ENCODE measurements at regions not wholly inside any gene's neighbourhood (a gene's known extent, or its start where the extent isn't known, plus 50 kb on each side); places are given as distances from the start of the nearest gene placed in this dataset.

DNA sequence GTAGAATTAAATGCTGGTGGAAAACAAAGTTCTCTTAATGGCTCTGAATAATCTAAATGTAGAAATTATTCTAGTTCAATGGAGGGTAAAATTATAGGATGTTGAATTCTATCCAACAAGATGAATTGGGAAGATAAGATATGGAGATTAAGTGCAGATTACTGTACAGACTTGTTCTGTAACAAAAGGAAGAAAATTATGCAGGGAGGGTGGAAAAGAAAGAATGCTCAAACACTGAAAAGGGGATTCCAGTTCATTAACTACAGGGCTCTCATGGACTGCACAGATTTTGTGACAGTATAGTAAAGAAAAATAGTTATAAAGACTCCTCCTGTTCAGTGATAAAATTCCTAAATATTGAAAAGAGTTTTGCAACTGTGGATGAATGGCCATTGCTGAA is 1794.0 kb upstream of the PCDH7 start:
- no peak for DNase-seq (ENCODE audit: low read depth)
- H3K27me3 ChIP-seq (ENCODE audit: control insufficient read depth, insufficient read depth, low read length): no peaks in the 10 kb centered on the region
- H3K36me3 ChIP-seq (ENCODE audit: control insufficient read depth, insufficient read depth, low read length): no peaks in the 10 kb centered on the region
- H3K4me3 ChIP-seq (ENCODE audit: low read depth, low read length): no peak overlapping the region
- TF ChIP-seq, protein P1, sequence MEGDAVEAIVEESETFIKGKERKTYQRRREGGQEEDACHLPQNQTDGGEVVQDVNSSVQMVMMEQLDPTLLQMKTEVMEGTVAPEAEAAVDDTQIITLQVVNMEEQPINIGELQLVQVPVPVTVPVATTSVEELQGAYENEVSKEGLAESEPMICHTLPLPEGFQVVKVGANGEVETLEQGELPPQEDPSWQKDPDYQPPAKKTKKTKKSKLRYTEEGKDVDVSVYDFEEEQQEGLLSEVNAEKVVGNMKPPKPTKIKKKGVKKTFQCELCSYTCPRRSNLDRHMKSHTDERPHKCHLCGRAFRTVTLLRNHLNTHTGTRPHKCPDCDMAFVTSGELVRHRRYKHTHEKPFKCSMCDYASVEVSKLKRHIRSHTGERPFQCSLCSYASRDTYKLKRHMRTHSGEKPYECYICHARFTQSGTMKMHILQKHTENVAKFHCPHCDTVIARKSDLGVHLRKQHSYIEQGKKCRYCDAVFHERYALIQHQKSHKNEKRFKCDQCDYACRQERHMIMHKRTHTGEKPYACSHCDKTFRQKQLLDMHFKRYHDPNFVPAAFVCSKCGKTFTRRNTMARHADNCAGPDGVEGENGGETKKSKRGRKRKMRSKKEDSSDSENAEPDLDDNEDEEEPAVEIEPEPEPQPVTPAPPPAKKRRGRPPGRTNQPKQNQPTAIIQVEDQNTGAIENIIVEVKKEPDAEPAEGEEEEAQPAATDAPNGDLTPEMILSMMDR (IDR thresholded peaks at IDR 0.05; ENCODE audit: insufficient read depth, low read length, poor library complexity, severe bottlenecking): no peak

DNA sequence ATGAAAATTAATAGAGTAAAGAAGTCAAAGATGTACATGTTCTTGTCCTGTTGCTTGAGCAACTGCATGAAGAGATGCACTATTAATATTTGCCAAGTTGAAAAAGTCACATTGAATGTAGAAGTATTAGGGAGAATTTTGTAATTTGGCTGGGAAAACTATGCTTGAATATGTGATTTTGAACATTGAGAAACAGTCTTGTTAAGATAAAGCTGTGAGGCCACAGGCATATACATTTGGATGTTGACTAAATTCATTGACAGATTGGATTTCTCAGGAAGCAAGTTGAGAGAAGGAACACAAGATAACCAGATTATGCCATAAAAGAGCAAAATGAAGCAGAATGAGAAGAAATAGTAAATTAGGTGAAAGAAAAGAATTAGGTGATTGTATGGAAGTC is 1777.5 kb upstream of the PCDH7 start:
- H3K27me3 ChIP-seq (ENCODE audit: control insufficient read depth, insufficient read depth, low read length): no peaks in the 10 kb centered on the region
- no peak overlapping the region for H3K4me3 ChIP-seq (ENCODE audit: low read depth, low read length)
- DNase-seq (ENCODE audit: low read depth): no peak
- H3K36me3 ChIP-seq (ENCODE audit: control insufficient read depth, insufficient read depth, low read length): no peaks in the 10 kb centered on the region
- TF ChIP-seq, protein P1 (IDR thresholded peaks at IDR 0.05; ENCODE audit: insufficient read depth, low read length, poor library complexity, severe bottlenecking): no peak

DNA sequence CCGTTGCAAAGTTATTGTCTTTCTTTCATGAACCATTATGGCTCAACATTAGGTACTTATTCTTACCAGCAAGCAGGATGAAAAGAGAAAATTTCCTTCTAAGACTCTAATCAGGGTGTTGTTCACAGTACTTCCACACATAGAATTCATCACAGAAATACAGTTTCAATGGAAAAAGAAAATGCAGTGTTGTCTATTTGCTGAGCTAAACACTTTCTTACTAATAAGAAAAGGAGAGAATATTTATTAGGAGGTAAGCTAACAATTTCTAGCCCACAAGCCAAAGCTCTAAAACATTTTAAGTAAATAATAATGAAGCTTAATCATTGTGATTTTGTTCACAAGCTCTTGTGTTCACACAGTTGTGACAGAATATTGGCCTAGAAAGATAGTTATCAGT is 1772.8 kb upstream of the PCDH7 start:
- DNase-seq (ENCODE audit: low read depth): no peak
- Histone ChIP-seq H3K4me3 (ENCODE audit: low read depth, low read length) (no peak overlapping the region), H3K36me3 (ENCODE audit: control insufficient read depth, insufficient read depth, low read length) (no peaks in the 10 kb centered on the region), H3K27me3 (ENCODE audit: control insufficient read depth, insufficient read depth, low read length) (no peaks in the 10 kb centered on the region)
- TF ChIP-seq, protein P1 (IDR thresholded peaks at IDR 0.05; ENCODE audit: insufficient read depth, low read length, poor library complexity, severe bottlenecking): no peak

DNA sequence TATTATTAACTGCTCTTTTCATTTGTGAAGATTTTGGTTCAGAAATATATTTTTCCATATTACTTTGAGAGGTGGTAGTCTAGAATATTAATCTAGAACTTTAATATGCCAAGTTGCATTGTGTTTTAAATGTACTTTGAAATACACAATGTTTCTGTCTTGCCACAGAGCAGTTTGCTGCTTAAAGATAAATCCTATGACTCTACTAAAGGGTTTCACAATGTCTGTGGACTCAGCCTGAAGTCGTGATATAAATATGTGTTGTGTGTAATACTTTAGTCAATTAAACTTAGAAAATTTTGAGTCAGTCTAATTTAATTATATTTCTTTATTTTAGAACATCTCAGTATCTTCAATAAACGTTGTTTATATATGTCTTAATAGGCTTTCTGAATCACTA is 1771.7 kb upstream of the PCDH7 start:
- TF ChIP-seq, protein P1 (IDR thresholded peaks at IDR 0.05; ENCODE audit: insufficient read depth, low read length, poor library complexity, severe bottlenecking): no peak
- Histone ChIP-seq H3K4me3 (ENCODE audit: low read depth, low read length) (no peak overlapping the region), H3K36me3 (ENCODE audit: control insufficient read depth, insufficient read depth, low read length) (no peaks in the 10 kb centered on the region), H3K27me3 (ENCODE audit: control insufficient read depth, insufficient read depth, low read length) (no peaks in the 10 kb centered on the region)
- DNase-seq (ENCODE audit: low read depth): no peak

DNA sequence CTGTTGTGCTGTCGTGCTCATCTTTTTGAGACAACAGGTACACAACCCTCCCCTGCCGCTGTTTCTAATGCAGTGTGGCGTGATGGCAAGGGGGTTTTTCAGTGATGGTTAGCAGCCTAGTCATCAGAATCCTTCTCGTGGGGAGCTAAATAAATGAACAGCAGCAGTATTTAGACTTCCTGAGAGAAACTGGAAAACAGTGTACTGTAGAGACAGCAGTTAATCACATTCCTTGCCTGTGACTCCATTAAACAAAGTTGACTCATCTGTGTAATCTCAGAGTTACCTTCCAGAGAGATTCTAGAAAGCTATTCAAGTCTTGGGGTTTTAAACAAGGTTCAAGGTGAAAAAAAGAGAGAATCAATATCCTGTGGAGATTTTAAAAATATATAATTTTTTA is 1753.2 kb upstream of the PCDH7 start:
- Histone ChIP-seq H3K27me3 (ENCODE audit: control insufficient read depth, insufficient read depth, low read length) (no peaks in the 10 kb centered on the region), H3K4me3 (ENCODE audit: low read depth, low read length) (no peak overlapping the region), H3K36me3 (ENCODE audit: control insufficient read depth, insufficient read depth, low read length) (no peaks in the 10 kb centered on the region)
- DNase-seq (ENCODE audit: low read depth): peak; percentile 54
- TF ChIP-seq, protein P1 (IDR thresholded peaks at IDR 0.05; ENCODE audit: insufficient read depth, low read length, poor library complexity, severe bottlenecking): no peak

DNA sequence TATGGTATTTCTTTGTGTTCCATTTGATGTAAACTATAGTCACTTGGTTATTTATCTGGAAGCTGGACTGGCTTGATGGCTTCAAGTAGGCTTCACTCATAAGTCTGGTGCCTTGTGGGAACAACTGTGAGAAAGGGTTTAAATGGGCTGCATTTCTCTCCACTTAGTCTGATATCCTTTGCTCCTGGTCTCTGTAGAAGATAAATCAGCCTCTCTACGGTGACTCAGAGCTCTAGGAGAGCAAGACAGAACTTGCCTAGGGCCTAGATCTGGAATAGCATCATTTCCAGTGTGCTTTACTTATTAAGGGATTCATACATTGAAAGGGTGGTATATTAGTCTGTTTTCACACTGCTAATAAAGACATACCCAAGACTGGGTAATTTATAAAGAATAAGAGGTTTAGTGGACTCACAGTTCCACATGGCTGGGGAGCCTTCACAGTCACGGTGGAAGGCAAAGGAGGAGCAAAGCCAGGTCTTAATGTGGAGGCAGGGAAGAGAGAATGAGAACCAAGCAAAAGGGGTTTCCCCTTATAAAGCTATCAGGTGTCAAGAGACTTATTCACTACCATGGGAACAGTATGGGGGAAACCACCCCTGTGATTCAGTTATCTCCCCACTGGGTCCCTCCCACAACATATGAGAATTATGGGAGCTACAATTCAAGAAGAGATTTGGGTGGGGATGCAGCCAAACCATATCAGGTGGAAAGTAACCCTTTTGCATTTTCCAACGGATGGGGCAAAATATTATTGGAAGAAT is 1746.4 kb upstream of the PCDH7 start:
- Histone ChIP-seq H3K36me3 (ENCODE audit: control insufficient read depth, insufficient read depth, low read length) (no peaks in the 10 kb centered on the region), H3K4me3 (ENCODE audit: low read depth, low read length) (no peak overlapping the region), H3K27me3 (ENCODE audit: control insufficient read depth, insufficient read depth, low read length) (no peaks in the 10 kb centered on the region)
- DNase-seq (ENCODE audit: low read depth): no peak
- TF ChIP-seq, protein P1 (IDR thresholded peaks at IDR 0.05; ENCODE audit: insufficient read depth, low read length, poor library complexity, severe bottlenecking): no peak
